ENCODE measurements at regions not wholly inside any gene's neighbourhood (a gene's known extent, or its start where the extent isn't known, plus 50 kb on each side); places are given as distances from the start of the nearest gene placed in this dataset.

DNA sequence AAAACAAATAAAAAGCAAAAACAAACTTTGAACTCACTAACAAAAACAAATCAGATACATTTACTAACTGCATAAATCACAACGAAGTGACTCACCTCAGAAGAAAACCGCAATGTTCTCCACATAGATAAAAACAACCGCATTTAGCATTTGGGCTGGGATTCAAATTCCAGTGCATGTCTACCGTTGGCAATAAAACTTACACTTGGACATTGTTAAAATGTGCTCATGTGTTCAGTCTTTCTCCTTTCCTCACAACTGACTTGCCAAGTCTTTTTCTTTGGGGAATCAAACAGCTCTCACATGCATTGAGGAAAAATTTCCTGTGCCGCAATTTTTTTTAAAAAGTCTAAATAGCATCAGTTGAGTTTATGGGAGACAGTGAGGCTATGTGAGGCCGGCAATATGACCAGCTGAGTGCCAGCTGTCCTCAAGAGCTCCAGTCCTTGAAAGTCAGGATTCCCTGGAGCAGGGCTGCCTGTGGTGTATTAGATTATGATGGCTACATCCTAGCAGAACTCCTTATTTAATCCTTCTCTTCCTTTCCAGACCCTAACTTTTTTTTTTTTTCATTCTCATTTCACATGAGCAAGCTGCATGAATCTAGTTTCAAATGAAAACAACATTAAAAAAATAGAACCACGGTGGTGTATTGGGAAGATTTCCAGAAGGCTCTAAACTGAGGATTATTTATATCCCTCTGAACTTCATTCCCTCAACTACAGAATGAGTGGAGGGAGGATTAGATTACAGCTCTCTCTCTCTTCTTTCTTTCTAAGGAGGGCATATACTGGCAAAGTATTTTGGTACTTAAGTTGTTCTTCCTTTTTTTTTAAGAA is 70.2 kb upstream of the MEIS1 start:
- DNase-seq (ENCODE audit: low read depth, low spot score) (no peak), ATAC-seq (peak; percentile 94)
- TF ChIP-seq SIN3A (IDR thresholded peaks at IDR 0.05; ENCODE audit: borderline replicate concordance, insufficient read depth, low read depth, low read length) (no peak), TCF7L2 (IDR thresholded peaks at IDR 0.05; ENCODE audit: low read depth, low read length) (peak; percentile 94), POLR2AphosphoS5 (IDR thresholded peaks at IDR 0.05; ENCODE audit: low read depth, low read length) (peak; percentile 63; the same call in 1 of the 2 replicates)
- TF ChIP-seq, protein P1, sequence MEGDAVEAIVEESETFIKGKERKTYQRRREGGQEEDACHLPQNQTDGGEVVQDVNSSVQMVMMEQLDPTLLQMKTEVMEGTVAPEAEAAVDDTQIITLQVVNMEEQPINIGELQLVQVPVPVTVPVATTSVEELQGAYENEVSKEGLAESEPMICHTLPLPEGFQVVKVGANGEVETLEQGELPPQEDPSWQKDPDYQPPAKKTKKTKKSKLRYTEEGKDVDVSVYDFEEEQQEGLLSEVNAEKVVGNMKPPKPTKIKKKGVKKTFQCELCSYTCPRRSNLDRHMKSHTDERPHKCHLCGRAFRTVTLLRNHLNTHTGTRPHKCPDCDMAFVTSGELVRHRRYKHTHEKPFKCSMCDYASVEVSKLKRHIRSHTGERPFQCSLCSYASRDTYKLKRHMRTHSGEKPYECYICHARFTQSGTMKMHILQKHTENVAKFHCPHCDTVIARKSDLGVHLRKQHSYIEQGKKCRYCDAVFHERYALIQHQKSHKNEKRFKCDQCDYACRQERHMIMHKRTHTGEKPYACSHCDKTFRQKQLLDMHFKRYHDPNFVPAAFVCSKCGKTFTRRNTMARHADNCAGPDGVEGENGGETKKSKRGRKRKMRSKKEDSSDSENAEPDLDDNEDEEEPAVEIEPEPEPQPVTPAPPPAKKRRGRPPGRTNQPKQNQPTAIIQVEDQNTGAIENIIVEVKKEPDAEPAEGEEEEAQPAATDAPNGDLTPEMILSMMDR (IDR thresholded peaks at IDR 0.05) = no peak
- TF ChIP-seq, protein P2, sequence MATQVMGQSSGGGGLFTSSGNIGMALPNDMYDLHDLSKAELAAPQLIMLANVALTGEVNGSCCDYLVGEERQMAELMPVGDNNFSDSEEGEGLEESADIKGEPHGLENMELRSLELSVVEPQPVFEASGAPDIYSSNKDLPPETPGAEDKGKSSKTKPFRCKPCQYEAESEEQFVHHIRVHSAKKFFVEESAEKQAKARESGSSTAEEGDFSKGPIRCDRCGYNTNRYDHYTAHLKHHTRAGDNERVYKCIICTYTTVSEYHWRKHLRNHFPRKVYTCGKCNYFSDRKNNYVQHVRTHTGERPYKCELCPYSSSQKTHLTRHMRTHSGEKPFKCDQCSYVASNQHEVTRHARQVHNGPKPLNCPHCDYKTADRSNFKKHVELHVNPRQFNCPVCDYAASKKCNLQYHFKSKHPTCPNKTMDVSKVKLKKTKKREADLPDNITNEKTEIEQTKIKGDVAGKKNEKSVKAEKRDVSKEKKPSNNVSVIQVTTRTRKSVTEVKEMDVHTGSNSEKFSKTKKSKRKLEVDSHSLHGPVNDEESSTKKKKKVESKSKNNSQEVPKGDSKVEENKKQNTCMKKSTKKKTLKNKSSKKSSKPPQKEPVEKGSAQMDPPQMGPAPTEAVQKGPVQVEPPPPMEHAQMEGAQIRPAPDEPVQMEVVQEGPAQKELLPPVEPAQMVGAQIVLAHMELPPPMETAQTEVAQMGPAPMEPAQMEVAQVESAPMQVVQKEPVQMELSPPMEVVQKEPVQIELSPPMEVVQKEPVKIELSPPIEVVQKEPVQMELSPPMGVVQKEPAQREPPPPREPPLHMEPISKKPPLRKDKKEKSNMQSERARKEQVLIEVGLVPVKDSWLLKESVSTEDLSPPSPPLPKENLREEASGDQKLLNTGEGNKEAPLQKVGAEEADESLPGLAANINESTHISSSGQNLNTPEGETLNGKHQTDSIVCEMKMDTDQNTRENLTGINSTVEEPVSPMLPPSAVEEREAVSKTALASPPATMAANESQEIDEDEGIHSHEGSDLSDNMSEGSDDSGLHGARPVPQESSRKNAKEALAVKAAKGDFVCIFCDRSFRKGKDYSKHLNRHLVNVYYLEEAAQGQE (IDR thresholded peaks at IDR 0.05; ENCODE audit: insufficient read depth in 1 of 2, low read depth in 2 of 2, low read length in 1 of 2) = no peak
- no peaks in the 10 kb centered on the region for H3K27me3 ChIP-seq (ENCODE audit: control insufficient read depth, insufficient read depth, low read length)
- in situ Hi-C loops (cut with HindIII; ENCODE audit: low pct_unique_long_range_greater_than_20kb, low sequenced_read_pairs) = no loop called here
- peaks cover 13% of the 10 kb centered on the region for H3K4me1 ChIP-seq (ENCODE audit: control insufficient read depth, insufficient read depth, low read length)
- peak overlapping the region; percentile 76 for H3K27ac ChIP-seq (ENCODE audit: low read length)
- BruUV-seq (replicated peaks) = no TSS peak
- intact Hi-C loops (cut with micrococcal nuclease; ENCODE audit: unreplicated experiment) = no loop called here
- POLR2A ChIA-PET = interaction anchor here (0.6 kb wide), 1 partner anchor 1083 kb away, joined by 5 read pairs; no protein-coding TSS in a partner anchor
- no peaks in the 10 kb centered on the region for H3K9me3 ChIP-seq (ENCODE audit: control insufficient read depth, insufficient read depth, low read depth, low read length)
- no peak overlapping the region for H3K4me3 ChIP-seq (ENCODE audit: low read depth in 2 of 2, low read length in 2 of 2)
- CTCF ChIA-PET = interaction anchor here (0.6 kb wide), 1 partner anchor 81 kb away, joined by 3 read pairs; no protein-coding TSS in a partner anchor
- H3K36me3 ChIP-seq (ENCODE audit: control insufficient read depth, insufficient read depth, low read length) = no peaks in the 10 kb centered on the region

DNA sequence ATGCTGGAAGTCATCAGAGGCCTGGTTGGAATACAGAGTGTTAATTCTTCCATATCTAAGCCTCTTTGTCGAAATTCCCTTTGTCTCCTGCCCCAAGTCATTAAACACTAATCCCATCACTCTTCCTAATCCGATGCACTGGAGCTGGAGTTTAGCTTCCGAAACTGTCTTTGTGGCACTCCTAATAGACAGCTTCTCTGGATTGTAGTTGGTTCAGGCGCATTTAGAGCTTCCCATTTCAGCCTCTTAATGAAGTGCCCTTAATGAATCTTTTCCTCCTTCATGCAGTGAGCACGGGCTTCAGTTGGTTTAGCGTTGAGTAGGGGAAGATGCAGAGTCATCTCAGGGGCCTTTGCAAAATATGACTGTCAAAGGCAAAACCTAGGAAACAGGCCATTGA is 72.2 kb upstream of the MEIS1 start:
- H3K4me1 ChIP-seq (ENCODE audit: control insufficient read depth, insufficient read depth, low read length) = peaks cover 13% of the 10 kb centered on the region
- TF ChIP-seq, protein P1 (IDR thresholded peaks at IDR 0.05) = no peak
- TF ChIP-seq POLR2AphosphoS5 (IDR thresholded peaks at IDR 0.05; ENCODE audit: low read depth, low read length) (no peak), SIN3A (IDR thresholded peaks at IDR 0.05; ENCODE audit: borderline replicate concordance, insufficient read depth, low read depth, low read length) (no peak), TCF7L2 (IDR thresholded peaks at IDR 0.05; ENCODE audit: low read depth, low read length) (no peak)
- TF ChIP-seq, protein P2 (IDR thresholded peaks at IDR 0.05; ENCODE audit: insufficient read depth in 1 of 2, low read depth in 2 of 2, low read length in 1 of 2) = no peak
- no peaks in the 10 kb centered on the region for H3K36me3 ChIP-seq (ENCODE audit: control insufficient read depth, insufficient read depth, low read length)
- H3K27ac ChIP-seq (ENCODE audit: low read length) = no peak overlapping the region
- H3K9me3 ChIP-seq (ENCODE audit: control insufficient read depth, insufficient read depth, low read depth, low read length) = no peaks in the 10 kb centered on the region
- H3K4me3 ChIP-seq (ENCODE audit: low read depth in 2 of 2, low read length in 2 of 2) = no peak overlapping the region
- no peaks in the 10 kb centered on the region for H3K27me3 ChIP-seq (ENCODE audit: control insufficient read depth, insufficient read depth, low read length)
- ATAC-seq = no peak
- no peak for DNase-seq (ENCODE audit: low read depth, low spot score)
- intact Hi-C loops (cut with micrococcal nuclease; ENCODE audit: unreplicated experiment) (no loop called here), in situ Hi-C loops (cut with HindIII; ENCODE audit: low pct_unique_long_range_greater_than_20kb, low sequenced_read_pairs) (no loop called here)
- ChIA-PET POLR2A (no interaction called here), CTCF (no interaction called here)
- no TSS peak for BruUV-seq (replicated peaks)

Measured in Panc1 (cell line).